AG04449 (cell line): ENCODE measurements at regions not wholly inside any gene's neighbourhood (a gene's known extent, or its start where the extent isn't known, plus 50 kb on each side); places are given as distances from the start of the nearest gene placed in this dataset.
"Not testable (repeated sequence)": the region's sequence is repeated elsewhere in the genome, so short reads cannot be mapped to it uniquely, and the experiment has no call there.

Source experiments
- CTCF ChIA-PET: fragments of 350-600 bp; formaldehyde crosslinking; extraction: SDS; loops from one replicate; lab custom pipeline; 2021; ENCODE audit warnings: antibody characterized with exemption; lab: Yijun Ruan, JAX
- POLR2A ChIA-PET: fragments of 400-600, 350-600 bp; formaldehyde crosslinking; extraction: SDS; loops from one replicate; lab custom pipeline; 2020; ENCODE audit warnings: antibody characterized with exemption, inconsistent platforms; lab: Yijun Ruan, JAX
- DNase-seq: peaks from one replicate; pipeline ENCODE4 v3.0.0-alpha.2; 2010; ENCODE audit warnings: low read depth, low spot score
- H3K4me3 ChIP-seq: 2 replicates; pipeline ENCODE4 v1.5.1; 2011; ENCODE audit warnings: low read depth, mild to moderate bottlenecking, control low read depth, low read length
- TF ChIP-seq, protein P1 (sequence below): IDR thresholded peaks from one replicate; pipeline ENCODE4 v1.5.1; 2011; ENCODE audit warnings: mild to moderate bottlenecking, moderate library complexity, low read length, control low read depth, inconsistent platforms; ENCODE audit not compliant: insufficient read depth; ENCODE audit errors: missing control alignments

DNA sequence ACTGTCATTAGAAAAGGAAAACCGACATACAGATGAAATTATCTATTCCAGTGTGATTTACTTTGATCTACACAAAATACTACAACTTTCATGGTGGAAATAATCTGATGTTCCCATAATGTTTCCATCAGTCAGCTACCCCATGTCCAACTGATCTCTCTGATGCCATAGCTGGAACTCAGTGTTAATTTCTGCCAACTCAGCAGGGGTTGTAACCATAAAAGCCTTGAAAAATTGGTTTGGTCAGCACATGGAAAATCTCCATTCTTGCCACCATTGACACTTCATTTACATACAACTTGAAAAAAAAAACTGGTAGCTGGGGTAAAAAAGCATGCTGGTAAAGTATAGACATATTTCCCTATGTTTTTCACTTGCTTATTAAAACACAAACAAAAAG lies 1463.7 kb downstream of the OTOL1 start:
- TF ChIP-seq, protein P1, sequence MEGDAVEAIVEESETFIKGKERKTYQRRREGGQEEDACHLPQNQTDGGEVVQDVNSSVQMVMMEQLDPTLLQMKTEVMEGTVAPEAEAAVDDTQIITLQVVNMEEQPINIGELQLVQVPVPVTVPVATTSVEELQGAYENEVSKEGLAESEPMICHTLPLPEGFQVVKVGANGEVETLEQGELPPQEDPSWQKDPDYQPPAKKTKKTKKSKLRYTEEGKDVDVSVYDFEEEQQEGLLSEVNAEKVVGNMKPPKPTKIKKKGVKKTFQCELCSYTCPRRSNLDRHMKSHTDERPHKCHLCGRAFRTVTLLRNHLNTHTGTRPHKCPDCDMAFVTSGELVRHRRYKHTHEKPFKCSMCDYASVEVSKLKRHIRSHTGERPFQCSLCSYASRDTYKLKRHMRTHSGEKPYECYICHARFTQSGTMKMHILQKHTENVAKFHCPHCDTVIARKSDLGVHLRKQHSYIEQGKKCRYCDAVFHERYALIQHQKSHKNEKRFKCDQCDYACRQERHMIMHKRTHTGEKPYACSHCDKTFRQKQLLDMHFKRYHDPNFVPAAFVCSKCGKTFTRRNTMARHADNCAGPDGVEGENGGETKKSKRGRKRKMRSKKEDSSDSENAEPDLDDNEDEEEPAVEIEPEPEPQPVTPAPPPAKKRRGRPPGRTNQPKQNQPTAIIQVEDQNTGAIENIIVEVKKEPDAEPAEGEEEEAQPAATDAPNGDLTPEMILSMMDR, result no peak
- ChIA-PET POLR2A (no interaction called here), CTCF (no interaction called here)
- no peak for DNase-seq
- H3K4me3 ChIP-seq, result no peak overlapping the region

DNA sequence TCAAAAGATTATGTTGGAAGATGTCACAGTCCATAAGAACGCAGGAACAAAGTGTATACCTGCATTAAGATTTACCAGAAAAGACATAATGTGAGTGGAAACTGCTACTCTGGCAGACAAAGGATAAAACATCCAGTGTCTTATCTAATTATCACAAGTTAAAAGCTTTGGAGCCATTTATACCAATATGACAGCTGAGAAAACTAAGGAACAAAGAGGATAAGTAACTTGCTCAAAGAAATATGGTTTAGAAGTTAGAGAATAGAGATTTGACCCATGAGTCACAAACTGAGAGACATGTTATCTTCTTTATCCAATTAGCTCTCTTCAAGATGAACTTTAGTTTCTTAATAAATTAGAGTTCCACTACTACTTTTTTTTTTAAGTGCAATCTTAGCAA lies 1473.7 kb downstream of the OTOL1 start:
- DNase-seq, result no peak
- POLR2A ChIA-PET, result no interaction called here
- H3K4me3 ChIP-seq, result no peak overlapping the region
- TF ChIP-seq, protein P1, result no peak
- CTCF ChIA-PET, result no interaction called here

DNA sequence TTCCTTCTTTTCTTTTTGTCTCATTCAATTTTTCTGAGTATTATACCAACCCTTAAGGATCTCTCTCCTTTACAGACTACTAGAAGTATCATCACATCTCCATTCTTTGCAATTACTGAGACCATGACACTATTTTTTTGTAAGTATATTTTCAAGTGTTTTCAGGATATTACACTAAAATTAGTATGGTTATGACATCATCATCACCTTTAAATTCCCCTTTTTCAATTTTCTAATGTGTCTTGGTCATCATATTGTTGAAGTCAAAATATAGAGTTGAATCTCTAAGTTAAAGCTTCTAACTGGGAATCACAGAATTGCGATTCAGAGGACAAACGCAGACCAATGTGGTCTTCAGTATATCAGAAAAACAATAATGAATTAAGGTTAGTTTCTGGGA lies 1475.1 kb downstream of the OTOL1 start:
- ChIA-PET POLR2A (no interaction called here), CTCF (no interaction called here)
- TF ChIP-seq, protein P1, result no peak
- H3K4me3 ChIP-seq, result no peak overlapping the region
- no peak for DNase-seq

DNA sequence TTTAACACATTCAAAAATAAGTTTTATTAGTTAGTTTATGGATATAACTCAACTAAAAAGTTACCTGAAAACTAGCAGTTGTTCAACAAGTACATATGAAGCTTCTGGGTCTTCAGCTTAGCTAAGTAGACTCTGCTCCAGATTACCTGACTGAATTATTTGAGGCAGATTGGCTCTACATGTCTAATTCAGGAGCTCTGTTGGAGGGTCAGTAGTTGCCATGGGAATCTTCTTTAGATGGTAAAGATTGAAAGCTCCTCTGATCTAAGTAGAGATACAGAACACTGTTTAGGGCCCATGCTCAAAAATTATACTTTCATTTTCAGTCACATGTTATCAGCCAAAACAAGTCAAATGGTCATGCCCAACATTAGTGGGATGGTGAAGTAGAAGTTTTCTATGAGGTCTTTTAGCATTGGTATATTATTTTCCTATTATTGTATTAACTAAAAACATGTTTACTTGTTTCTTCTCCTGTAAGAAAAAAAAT lies 1476.9 kb downstream of the OTOL1 start:
- no peak for DNase-seq
- H3K4me3 ChIP-seq, result no peak overlapping the region
- TF ChIP-seq, protein P1, result no peak
- ChIA-PET CTCF (no interaction called here), POLR2A (no interaction called here)

DNA sequence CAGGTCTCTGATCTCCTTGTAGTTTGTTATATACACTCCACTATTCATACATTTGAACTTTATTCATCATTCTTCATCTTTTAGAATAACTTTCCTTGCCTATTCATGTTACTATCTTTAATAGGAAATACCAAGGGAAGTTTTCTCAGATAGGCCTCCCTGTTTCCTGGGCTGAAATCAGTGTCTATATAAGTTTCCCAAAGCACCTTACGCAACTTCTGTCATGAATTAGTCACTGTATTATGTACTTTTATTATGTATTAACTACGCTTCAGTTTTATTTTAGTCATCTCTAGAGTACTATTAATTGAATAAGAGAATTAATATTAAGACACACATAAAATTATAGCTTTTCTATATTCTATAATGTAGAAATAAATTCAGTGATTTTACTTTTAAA lies 1481.5 kb downstream of the OTOL1 start:
- CTCF ChIA-PET, result interaction anchor here (0.6 kb wide), 1 partner anchor 528 kb away, joined by 3 read pairs; no protein-coding TSS in a partner anchor
- no peak overlapping the region for H3K4me3 ChIP-seq
- TF ChIP-seq, protein P1, result no peak
- DNase-seq, result no peak
- POLR2A ChIA-PET, result no interaction called here

DNA sequence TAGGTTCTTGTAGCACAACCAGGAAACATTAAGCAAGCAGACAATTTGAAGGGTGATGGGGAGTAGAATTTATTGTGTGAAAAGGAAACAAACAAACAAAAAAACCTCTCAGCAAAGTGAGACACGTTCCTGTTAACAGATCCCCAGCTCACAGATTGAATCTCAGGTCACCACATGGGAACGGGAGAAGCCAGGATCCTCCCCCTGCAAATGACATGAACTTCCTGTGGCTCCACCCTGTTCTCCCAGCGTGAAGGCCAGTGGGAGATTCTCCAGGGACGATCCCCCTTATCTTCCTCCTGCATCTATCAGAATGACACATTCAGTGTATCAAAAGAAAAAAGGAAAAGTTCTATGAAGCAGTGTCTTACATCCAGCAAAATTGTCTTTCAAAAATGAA lies 1488.1 kb downstream of the OTOL1 start:
- TF ChIP-seq, protein P1, result no peak
- H3K4me3 ChIP-seq, result no peak overlapping the region
- DNase-seq, result no peak
- ChIA-PET CTCF (no interaction called here), POLR2A (no interaction called here)

DNA sequence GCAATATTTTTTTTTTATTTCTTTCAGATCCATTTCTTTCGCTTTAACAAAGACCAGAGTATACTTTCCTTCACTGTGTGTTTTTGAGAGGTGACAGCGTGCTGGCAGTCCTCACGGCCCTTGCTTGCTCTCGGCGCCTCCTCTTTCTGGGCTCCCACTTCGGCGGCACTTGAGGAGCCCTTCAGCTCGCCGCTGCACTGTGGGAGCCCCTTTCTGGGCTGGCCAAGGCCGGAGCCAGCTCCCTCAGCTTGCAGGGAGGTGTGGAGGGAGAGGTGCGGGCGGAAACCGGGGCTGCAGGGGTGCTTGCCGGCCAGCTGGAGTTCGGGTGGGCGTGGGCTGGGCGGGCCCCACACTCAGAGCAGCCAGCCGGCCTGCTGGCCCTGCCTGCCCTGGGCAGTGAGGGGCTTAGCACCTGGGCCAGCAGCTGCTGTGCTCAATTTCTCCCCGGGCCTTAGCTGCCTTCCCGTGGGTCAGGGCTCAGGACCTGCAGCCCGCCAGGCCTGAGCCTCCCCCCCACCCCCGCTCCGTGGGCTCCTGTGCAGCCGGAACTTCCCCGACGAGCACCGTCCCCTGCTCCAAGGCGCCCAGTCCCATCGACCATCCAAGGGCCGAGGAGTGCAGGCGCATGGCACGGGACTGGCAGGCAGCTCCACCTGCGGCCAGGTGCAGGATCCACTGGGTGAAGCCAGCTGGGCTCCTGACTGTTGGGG lies 1490.6 kb downstream of the OTOL1 start:
- DNase-seq, H3K4me3 ChIP-seq, CTCF ChIA-PET: not testable (repeated sequence)
- POLR2A ChIA-PET, result interaction anchor here (0.6 kb wide), 1 partner anchor 633 kb away, joined by 3 read pairs; no protein-coding TSS in a partner anchor
